ENCODE measurements at regions not wholly inside any gene's neighbourhood (a gene's known extent, or its start where the extent isn't known, plus 50 kb on each side); places are given as distances from the start of the nearest gene placed in this dataset.

- TF ChIP-seq, protein P1, sequence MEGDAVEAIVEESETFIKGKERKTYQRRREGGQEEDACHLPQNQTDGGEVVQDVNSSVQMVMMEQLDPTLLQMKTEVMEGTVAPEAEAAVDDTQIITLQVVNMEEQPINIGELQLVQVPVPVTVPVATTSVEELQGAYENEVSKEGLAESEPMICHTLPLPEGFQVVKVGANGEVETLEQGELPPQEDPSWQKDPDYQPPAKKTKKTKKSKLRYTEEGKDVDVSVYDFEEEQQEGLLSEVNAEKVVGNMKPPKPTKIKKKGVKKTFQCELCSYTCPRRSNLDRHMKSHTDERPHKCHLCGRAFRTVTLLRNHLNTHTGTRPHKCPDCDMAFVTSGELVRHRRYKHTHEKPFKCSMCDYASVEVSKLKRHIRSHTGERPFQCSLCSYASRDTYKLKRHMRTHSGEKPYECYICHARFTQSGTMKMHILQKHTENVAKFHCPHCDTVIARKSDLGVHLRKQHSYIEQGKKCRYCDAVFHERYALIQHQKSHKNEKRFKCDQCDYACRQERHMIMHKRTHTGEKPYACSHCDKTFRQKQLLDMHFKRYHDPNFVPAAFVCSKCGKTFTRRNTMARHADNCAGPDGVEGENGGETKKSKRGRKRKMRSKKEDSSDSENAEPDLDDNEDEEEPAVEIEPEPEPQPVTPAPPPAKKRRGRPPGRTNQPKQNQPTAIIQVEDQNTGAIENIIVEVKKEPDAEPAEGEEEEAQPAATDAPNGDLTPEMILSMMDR (IDR thresholded peaks at IDR 0.05): no peak
- TF ChIP-seq, protein P2, sequence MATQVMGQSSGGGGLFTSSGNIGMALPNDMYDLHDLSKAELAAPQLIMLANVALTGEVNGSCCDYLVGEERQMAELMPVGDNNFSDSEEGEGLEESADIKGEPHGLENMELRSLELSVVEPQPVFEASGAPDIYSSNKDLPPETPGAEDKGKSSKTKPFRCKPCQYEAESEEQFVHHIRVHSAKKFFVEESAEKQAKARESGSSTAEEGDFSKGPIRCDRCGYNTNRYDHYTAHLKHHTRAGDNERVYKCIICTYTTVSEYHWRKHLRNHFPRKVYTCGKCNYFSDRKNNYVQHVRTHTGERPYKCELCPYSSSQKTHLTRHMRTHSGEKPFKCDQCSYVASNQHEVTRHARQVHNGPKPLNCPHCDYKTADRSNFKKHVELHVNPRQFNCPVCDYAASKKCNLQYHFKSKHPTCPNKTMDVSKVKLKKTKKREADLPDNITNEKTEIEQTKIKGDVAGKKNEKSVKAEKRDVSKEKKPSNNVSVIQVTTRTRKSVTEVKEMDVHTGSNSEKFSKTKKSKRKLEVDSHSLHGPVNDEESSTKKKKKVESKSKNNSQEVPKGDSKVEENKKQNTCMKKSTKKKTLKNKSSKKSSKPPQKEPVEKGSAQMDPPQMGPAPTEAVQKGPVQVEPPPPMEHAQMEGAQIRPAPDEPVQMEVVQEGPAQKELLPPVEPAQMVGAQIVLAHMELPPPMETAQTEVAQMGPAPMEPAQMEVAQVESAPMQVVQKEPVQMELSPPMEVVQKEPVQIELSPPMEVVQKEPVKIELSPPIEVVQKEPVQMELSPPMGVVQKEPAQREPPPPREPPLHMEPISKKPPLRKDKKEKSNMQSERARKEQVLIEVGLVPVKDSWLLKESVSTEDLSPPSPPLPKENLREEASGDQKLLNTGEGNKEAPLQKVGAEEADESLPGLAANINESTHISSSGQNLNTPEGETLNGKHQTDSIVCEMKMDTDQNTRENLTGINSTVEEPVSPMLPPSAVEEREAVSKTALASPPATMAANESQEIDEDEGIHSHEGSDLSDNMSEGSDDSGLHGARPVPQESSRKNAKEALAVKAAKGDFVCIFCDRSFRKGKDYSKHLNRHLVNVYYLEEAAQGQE (IDR thresholded peaks at IDR 0.05): no peak
- TF ChIP-seq HEYL (CRISPR knock-in tag; IDR thresholded peaks at IDR 0.05): no peak
Measured at GRCh38 chr3:161713731-161714130, 217.1 kb downstream of the OTOL1 start.

All from A549 (cell line).